Mesenteric fat pad (tissue), 1 donor: ENCODE measurements at regions not wholly inside any gene's neighbourhood (a gene's known extent, or its start where the extent isn't known, plus 50 kb on each side); places are given as distances from the start of the nearest gene placed in this dataset.

ENCODE experiments used
- DNase-seq: peaks from one replicate; pipeline ENCODE4 v3.0.0-alpha.2; 2020; ENCODE audit warnings: low spot score
- donor health status: DM: yes; HTN: yes; CAD: no.

- no peak for DNase-seq
These were observed 50.7 kb upstream of the TOX2 start for GRCh38 chr20:43863821-43864544.

GRCh38 chr20:43863330-43863729, 51.3 kb upstream of the TOX2 start:
- no peak for DNase-seq

- DNase-seq = no peak
These were observed 52.2 kb upstream of the TOX2 start for GRCh38 chr20:43862438-43862837.

GRCh38 chr20:43859994-43860393, 54.7 kb upstream of the TOX2 start:
- DNase-seq = no peak

- no peak for DNase-seq
These were observed 56.7 kb upstream of the TOX2 start for GRCh38 chr20:43857932-43858331.

- DNase-seq = no peak
These were observed 57.5 kb upstream of the TOX2 start for GRCh38 chr20:43857127-43857526.

- no peak for DNase-seq
These were observed 58.8 kb upstream of the TOX2 start for GRCh38 chr20:43855803-43856202.

- peak; percentile 87 for DNase-seq
These were observed 60.7 kb upstream of the TOX2 start for GRCh38 chr20:43853918-43854317.

GRCh38 chr20:43853174-43853803, 61.4 kb upstream of the TOX2 start:
- DNase-seq = no peak

- DNase-seq = peak; percentile 53
These were observed 65.0 kb upstream of the TOX2 start for GRCh38 chr20:43849496-43850186.

- DNase-seq = peak; percentile 67
These were observed 68.1 kb upstream of the TOX2 start for GRCh38 chr20:43846516-43846905.

GRCh38 chr20:43844778-43845614, 69.7 kb upstream of the TOX2 start:
- no peak for DNase-seq

GRCh38 chr20:43843965-43844660, 70.5 kb upstream of the TOX2 start:
- peak; percentile 85 for DNase-seq

GRCh38 chr20:43843096-43843964, 71.3 kb upstream of the TOX2 start:
- no peak for DNase-seq

- DNase-seq = peak; percentile 51
These were observed 72.3 kb upstream of the TOX2 start for GRCh38 chr20:43842126-43843020.

- no peak for DNase-seq
These were observed 74.1 kb upstream of the TOX2 start for GRCh38 chr20:43840382-43841070.

GRCh38 chr20:43839793-43840199, 74.9 kb upstream of the TOX2 start:
- DNase-seq = no peak

- peak; percentile 41 for DNase-seq
These were observed 76.0 kb upstream of the TOX2 start for GRCh38 chr20:43838703-43839060.
